Upper lobe of right lung (tissue), 1 donor: ENCODE measurements at regions not wholly inside any gene's neighbourhood (a gene's known extent, or its start where the extent isn't known, plus 50 kb on each side); places are given as distances from the start of the nearest gene placed in this dataset.

Experiments
- ATAC-seq: fragments of 200-7000 bp; cut with Tn5 transposase; one replicate; pipeline ENCODE4 v1.9.1; 2020; ENCODE audit warnings: mild to moderate bottlenecking, moderate library complexity
- DNase-seq: peaks from one replicate; pipeline ENCODE4 v3.0.0-alpha.2; 2020
- H3K27ac ChIP-seq: fragments of 200-600 bp; one replicate; pipeline ENCODE4 v1.8.0; 2022
- H3K27me3 ChIP-seq: fragments of 200-600 bp; one replicate; pipeline ENCODE4 v1.8.0; 2022; ENCODE audit warnings: mild to moderate bottlenecking
- H3K36me3 ChIP-seq: fragments of 200-600 bp; one replicate; pipeline ENCODE4 v1.8.0; 2022
- H3K4me1 ChIP-seq: fragments of 200-600 bp; one replicate; pipeline ENCODE4 v1.8.0; 2022
- H3K4me3 ChIP-seq: fragments of 200-600 bp; one replicate; pipeline ENCODE4 v1.8.0; 2022; ENCODE audit warnings: mild to moderate bottlenecking
- H3K9me3 ChIP-seq: fragments of 200-600 bp; one replicate; pipeline ENCODE4 v1.8.0; 2022
- CTCF ChIP-seq: fragments of 200-600 bp; IDR thresholded peaks from one replicate; pipeline ENCODE4 v1.8.0; 2022; ENCODE audit warnings: antibody characterized with exemption
- intact Hi-C: fragments of 100-400 bp; cut with DNase I; formaldehyde crosslinking; loops from one replicate; pipeline ENCODE4 v1.11.0; 2022
- donor health status: DM: no; HTN: yes; CAD: no; lungs with severe emphysema.

DNA sequence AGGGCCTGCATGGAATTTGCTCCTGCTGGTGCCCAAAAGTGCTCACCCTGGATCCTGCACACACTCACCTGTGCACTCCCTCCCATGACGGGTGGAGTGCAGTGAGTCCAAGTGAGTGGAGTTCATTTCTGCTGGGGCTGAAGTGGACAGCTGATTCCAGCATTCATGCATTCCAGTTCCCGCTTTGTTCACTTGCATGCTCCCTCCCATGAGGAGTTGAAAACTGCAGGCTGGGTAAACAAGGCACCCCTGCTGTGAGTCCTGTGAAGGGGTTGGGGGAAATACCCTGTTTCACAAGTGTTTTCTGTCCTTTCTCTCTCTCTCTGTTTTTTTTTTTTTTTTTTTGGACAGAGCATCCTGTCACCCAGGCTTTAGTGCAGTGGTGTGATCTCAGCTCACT is 454.1 kb upstream of the NOX3 start:
- no peak for DNase-seq
- Histone ChIP-seq H3K4me1 (no peaks in the 10 kb centered on the region), H3K27ac (no peak overlapping the region), H3K4me3 (no peak overlapping the region), H3K27me3 (no peaks in the 10 kb centered on the region), H3K9me3 (no peaks in the 10 kb centered on the region), H3K36me3 (no peaks in the 10 kb centered on the region)
- no peak for TF ChIP-seq CTCF
- intact Hi-C loops = no loop called here
- no peak for ATAC-seq

DNA sequence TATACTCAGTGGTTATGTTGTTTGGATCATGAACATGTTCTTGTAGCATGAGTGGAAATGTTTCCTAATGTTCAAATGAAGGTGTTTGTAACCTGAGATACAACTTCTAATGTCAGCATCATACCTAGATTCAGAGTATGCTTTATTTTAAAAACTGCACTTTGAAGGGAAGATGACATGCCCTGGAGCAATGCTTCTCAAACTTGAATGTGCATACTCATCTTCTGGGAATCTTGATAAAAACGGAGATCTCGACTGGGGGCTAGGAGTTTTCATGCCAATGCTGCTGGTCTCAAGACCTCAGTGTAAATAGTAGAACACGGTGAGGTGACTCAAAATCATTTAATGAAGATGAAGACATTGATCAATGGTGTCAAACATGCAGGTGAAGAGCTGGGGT is 440.0 kb upstream of the NOX3 start:
- H3K4me3 ChIP-seq = no peak overlapping the region
- intact Hi-C loops = no loop called here
- no peaks in the 10 kb centered on the region for H3K9me3 ChIP-seq
- H3K4me1 ChIP-seq = no peaks in the 10 kb centered on the region
- no peak overlapping the region for H3K27ac ChIP-seq
- DNase-seq (no peak), ATAC-seq (no peak)
- no peaks in the 10 kb centered on the region for H3K27me3 ChIP-seq
- TF ChIP-seq CTCF = no peak
- no peaks in the 10 kb centered on the region for H3K36me3 ChIP-seq

- Histone ChIP-seq H3K27me3 (no peaks in the 10 kb centered on the region), H3K4me3 (no peak overlapping the region), H3K4me1 (no peaks in the 10 kb centered on the region), H3K27ac (no peak overlapping the region), H3K9me3 (no peaks in the 10 kb centered on the region), H3K36me3 (no peaks in the 10 kb centered on the region)
- ATAC-seq = no peak
- intact Hi-C loops = no loop called here
- no peak for DNase-seq
- TF ChIP-seq CTCF = no peak
These were observed 439.1 kb upstream of the NOX3 start for GRCh38 chr6:155894758-155895157.

- Histone ChIP-seq H3K9me3 (no peaks in the 10 kb centered on the region), H3K27ac (no peak overlapping the region), H3K27me3 (no peaks in the 10 kb centered on the region), H3K4me3 (no peak overlapping the region), H3K4me1 (no peaks in the 10 kb centered on the region), H3K36me3 (no peaks in the 10 kb centered on the region)
- ATAC-seq = no peak
- no peak for TF ChIP-seq CTCF
- no peak for DNase-seq
- intact Hi-C loops = no loop called here
These were observed 438.6 kb upstream of the NOX3 start for GRCh38 chr6:155894262-155894661.

DNA sequence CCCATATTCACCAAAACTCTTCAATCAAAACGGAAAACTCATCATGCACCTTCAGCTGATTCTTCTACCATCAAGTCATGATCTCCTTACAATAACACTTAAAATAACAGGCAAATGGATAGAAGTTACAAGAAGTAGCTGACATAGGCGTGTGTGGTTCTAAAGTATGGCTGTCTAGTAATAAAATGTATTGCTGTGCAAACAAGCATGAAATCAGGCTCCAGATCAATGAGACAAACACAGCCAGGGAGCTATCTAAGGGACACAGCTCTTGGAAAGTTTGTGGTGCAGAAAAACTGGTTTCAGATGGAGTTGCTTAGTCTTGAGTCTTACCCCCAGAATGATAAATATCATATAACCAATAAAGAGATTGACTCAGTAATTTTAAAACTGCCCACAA is 434.8 kb upstream of the NOX3 start:
- Histone ChIP-seq H3K9me3 (no peaks in the 10 kb centered on the region), H3K4me1 (no peaks in the 10 kb centered on the region), H3K27me3 (no peaks in the 10 kb centered on the region), H3K27ac (no peak overlapping the region), H3K4me3 (no peak overlapping the region), H3K36me3 (no peaks in the 10 kb centered on the region)
- intact Hi-C loops = no loop called here
- no peak for ATAC-seq
- TF ChIP-seq CTCF = no peak
- DNase-seq = no peak

- Histone ChIP-seq H3K36me3 (no peaks in the 10 kb centered on the region), H3K27me3 (no peaks in the 10 kb centered on the region), H3K4me1 (no peaks in the 10 kb centered on the region), H3K4me3 (no peak overlapping the region), H3K9me3 (no peaks in the 10 kb centered on the region), H3K27ac (no peak overlapping the region)
- no peak for ATAC-seq
- TF ChIP-seq CTCF = no peak
- intact Hi-C loops = no loop called here
- no peak for DNase-seq
These were observed 433.8 kb upstream of the NOX3 start for GRCh38 chr6:155889410-155889809.
